ENCODE measurements at regions not wholly inside any gene's neighbourhood (a gene's known extent, or its start where the extent isn't known, plus 50 kb on each side); places are given as distances from the start of the nearest gene placed in this dataset.

DNA sequence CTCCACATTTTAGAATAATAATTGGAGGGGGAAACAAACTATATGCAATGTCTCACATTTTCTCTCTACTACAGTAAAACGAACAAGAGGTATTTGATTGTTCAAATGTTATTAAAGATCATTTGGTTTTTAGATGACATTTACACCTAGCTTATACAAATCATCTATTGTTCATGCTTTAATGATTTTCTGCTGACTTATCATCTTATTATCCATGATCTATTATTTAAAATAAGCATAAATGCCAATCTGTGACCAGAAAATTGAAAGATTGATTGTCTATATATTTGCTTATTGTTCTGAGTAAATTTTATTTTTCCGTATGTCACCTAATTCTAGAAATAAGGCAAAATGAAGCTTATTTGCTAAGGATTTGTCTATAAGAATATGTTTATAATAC, 537.2 kb downstream of the KCNJ3 start:
- no peak for TF ChIP-seq EZH2phosphoT487 (IDR thresholded peaks at IDR 0.05; ENCODE audit: borderline replicate concordance)
- TF ChIP-seq, protein P1, sequence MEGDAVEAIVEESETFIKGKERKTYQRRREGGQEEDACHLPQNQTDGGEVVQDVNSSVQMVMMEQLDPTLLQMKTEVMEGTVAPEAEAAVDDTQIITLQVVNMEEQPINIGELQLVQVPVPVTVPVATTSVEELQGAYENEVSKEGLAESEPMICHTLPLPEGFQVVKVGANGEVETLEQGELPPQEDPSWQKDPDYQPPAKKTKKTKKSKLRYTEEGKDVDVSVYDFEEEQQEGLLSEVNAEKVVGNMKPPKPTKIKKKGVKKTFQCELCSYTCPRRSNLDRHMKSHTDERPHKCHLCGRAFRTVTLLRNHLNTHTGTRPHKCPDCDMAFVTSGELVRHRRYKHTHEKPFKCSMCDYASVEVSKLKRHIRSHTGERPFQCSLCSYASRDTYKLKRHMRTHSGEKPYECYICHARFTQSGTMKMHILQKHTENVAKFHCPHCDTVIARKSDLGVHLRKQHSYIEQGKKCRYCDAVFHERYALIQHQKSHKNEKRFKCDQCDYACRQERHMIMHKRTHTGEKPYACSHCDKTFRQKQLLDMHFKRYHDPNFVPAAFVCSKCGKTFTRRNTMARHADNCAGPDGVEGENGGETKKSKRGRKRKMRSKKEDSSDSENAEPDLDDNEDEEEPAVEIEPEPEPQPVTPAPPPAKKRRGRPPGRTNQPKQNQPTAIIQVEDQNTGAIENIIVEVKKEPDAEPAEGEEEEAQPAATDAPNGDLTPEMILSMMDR (conservative IDR thresholded peaks at IDR 0.05; ENCODE audit: low read length) = no peak
- H3K79me2 ChIP-seq (ENCODE audit: insufficient read depth, low read length) = no peaks in the 10 kb centered on the region
- H3K4me2 ChIP-seq (ENCODE audit: low read depth, low read length, poor library complexity, severe bottlenecking) = no peak overlapping the region

DNA sequence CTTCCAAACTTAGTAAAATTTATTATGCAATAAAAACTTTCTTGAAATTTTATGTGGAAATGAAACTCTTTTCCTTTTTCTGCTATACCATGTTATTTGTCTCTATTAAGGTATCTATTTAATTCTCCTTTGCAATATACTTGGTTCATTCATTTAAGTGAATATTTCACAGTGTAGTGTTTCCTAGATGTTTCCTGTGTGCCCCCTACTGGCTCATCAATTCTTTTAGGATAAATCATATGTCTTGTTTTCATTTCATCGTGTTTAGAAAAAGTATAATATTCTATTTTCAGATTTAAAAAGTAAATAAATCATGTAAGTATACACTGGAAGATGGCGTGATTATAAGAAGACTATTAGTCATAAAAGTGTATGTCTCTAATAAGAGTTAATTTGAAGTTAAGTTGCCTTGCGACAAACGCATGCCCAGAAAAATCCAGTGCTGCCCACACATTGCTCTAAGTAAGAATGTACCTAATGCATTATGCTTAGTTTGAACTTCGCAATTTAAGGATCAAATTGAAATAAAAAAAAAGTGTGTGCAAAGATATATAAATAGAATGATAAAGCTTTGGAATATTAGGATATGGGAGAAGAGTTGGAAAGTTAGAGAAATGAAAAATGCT, 525.4 kb downstream of the KCNJ3 start:
- H3K4me2 ChIP-seq (ENCODE audit: low read depth, low read length, poor library complexity, severe bottlenecking) = no peak overlapping the region
- H2AFZ ChIP-seq (ENCODE audit: low read length) = no peak overlapping the region
- no peaks in the 10 kb centered on the region for H3F3A ChIP-seq (ENCODE audit: low read depth)

More for the DNA sequence above, 537.2 kb downstream of the KCNJ3 start:
- H2AFZ ChIP-seq (ENCODE audit: low read length) = no peak overlapping the region
- H3F3A ChIP-seq (ENCODE audit: low read depth) = no peaks in the 10 kb centered on the region
- no peaks in the 10 kb centered on the region for H4K20me1 ChIP-seq (ENCODE audit: insufficient read depth, low read length, poor library complexity, severe bottlenecking)
- H3K27me3 ChIP-seq (ENCODE audit: insufficient read depth, low read length, poor library complexity, severe bottlenecking) = no peaks in the 10 kb centered on the region
- H3K36me3 ChIP-seq (ENCODE audit: insufficient read depth, low read length) = no peaks in the 10 kb centered on the region
- H3K9me2 ChIP-seq (replicated peaks; ENCODE audit: low read depth, low read length) = no peaks in the 10 kb centered on the region
- no peaks in the 10 kb centered on the region for H3K4me1 ChIP-seq (ENCODE audit: insufficient read depth, low read length, poor library complexity, severe bottlenecking)
- no peaks in the 10 kb centered on the region for H3K9me3 ChIP-seq (ENCODE audit: insufficient read depth, low read depth, low read length)
- H3K9ac ChIP-seq (ENCODE audit: low read depth, low read length, poor library complexity, severe bottlenecking) = no peak overlapping the region
- no peak overlapping the region for H3K4me3 ChIP-seq (ENCODE audit: low read length, poor library complexity, severe bottlenecking)

DNA sequence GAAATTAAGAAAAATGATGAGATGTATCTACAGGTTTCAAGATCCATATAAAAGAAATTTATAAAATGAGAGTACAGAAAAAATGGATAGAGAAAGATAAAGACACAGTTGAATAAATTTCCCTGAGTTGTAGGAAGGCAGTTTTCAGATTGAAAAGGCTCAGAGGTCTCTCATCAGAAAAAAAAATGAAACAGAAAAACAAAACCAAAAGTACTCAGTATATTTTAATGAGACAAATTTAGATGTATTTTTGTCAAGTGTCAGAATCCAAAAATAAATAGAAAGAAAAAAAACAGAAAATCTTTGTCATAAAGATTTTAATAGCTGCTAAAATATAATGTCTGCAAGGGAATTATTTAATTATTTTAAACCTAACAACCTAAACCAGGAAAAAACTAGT, 520.5 kb downstream of the KCNJ3 start:
- Histone ChIP-seq H4K20me1 (ENCODE audit: insufficient read depth, low read length, poor library complexity, severe bottlenecking) (no peaks in the 10 kb centered on the region), H2AFZ (ENCODE audit: low read length) (no peak overlapping the region), H3K4me1 (ENCODE audit: insufficient read depth, low read length, poor library complexity, severe bottlenecking) (no peaks in the 10 kb centered on the region), H3K9me3 (ENCODE audit: insufficient read depth, low read depth, low read length) (no peaks in the 10 kb centered on the region), H3K79me2 (ENCODE audit: insufficient read depth, low read length) (no peaks in the 10 kb centered on the region), H3K4me2 (ENCODE audit: low read depth, low read length, poor library complexity, severe bottlenecking) (no peak overlapping the region), H3K9ac (ENCODE audit: low read depth, low read length, poor library complexity, severe bottlenecking) (no peak overlapping the region), H3F3A (ENCODE audit: low read depth) (no peaks in the 10 kb centered on the region), H3K4me3 (ENCODE audit: low read length, poor library complexity, severe bottlenecking) (no peak overlapping the region), H3K36me3 (ENCODE audit: insufficient read depth, low read length) (no peaks in the 10 kb centered on the region), H3K9me2 (replicated peaks; ENCODE audit: low read depth, low read length) (no peaks in the 10 kb centered on the region), H3K27me3 (ENCODE audit: insufficient read depth, low read length, poor library complexity, severe bottlenecking) (no peaks in the 10 kb centered on the region)
- TF ChIP-seq, protein P1 (conservative IDR thresholded peaks at IDR 0.05; ENCODE audit: low read length) = no peak
- no peak for TF ChIP-seq EZH2phosphoT487 (IDR thresholded peaks at IDR 0.05; ENCODE audit: borderline replicate concordance)

More for the DNA sequence above, 525.4 kb downstream of the KCNJ3 start:
- Histone ChIP-seq H4K20me1 (ENCODE audit: insufficient read depth, low read length, poor library complexity, severe bottlenecking) (no peaks in the 10 kb centered on the region), H3K36me3 (ENCODE audit: insufficient read depth, low read length) (no peaks in the 10 kb centered on the region), H3K4me3 (ENCODE audit: low read length, poor library complexity, severe bottlenecking) (no peak overlapping the region), H3K9me3 (ENCODE audit: insufficient read depth, low read depth, low read length) (no peaks in the 10 kb centered on the region), H3K27me3 (ENCODE audit: insufficient read depth, low read length, poor library complexity, severe bottlenecking) (no peaks in the 10 kb centered on the region), H3K9me2 (replicated peaks; ENCODE audit: low read depth, low read length) (no peaks in the 10 kb centered on the region), H3K9ac (ENCODE audit: low read depth, low read length, poor library complexity, severe bottlenecking) (no peak overlapping the region), H3K79me2 (ENCODE audit: insufficient read depth, low read length) (no peaks in the 10 kb centered on the region), H3K4me1 (ENCODE audit: insufficient read depth, low read length, poor library complexity, severe bottlenecking) (no peaks in the 10 kb centered on the region)
- TF ChIP-seq, protein P1 (conservative IDR thresholded peaks at IDR 0.05; ENCODE audit: low read length) = peak; percentile 72
- no peak for TF ChIP-seq EZH2phosphoT487 (IDR thresholded peaks at IDR 0.05; ENCODE audit: borderline replicate concordance)
